DND-41 (cell line): ENCODE measurements at regions not wholly inside any gene's neighbourhood (a gene's known extent, or its start where the extent isn't known, plus 50 kb on each side); places are given as distances from the start of the nearest gene placed in this dataset.

Experiments used
- ATAC-seq: fragments of 200-7000 bp; cut with Tn5 transposase; 3 replicates; pipeline ENCODE4 v1.9.1; 2021; ENCODE audit warnings: low read depth; ENCODE audit not compliant: insufficient read depth
- DNase-seq: peaks from one replicate; pipeline ENCODE4 v3.0.0-alpha.2; 2020
- H2AFZ ChIP-seq: 2 replicates; pipeline ENCODE4 v1.6.0; 2012; ENCODE audit warnings: low read depth, low read length
- H3K27ac ChIP-seq: 2 replicates; pipeline ENCODE4 v1.5.1; 2012; ENCODE audit warnings: low read length, inconsistent platforms
- H3K27me3 ChIP-seq: fragments of 200-600 bp; sonication (generic); 2 replicates; pipeline ENCODE4 v1.6.0; 2012; ENCODE audit warnings: low read length, mild to moderate bottlenecking, inconsistent platforms; ENCODE audit not compliant: insufficient read depth, poor library complexity
- H3K36me3 ChIP-seq: 2 replicates; pipeline ENCODE4 v1.5.1; 2012; ENCODE audit warnings: low read length, inconsistent platforms; ENCODE audit not compliant: insufficient read depth
- H3K4me1 ChIP-seq: 2 replicates; pipeline ENCODE4 v1.5.1; 2012; ENCODE audit warnings: mild to moderate bottlenecking, low read length; ENCODE audit not compliant: insufficient read depth
- H3K4me2 ChIP-seq: 2 replicates; pipeline ENCODE4 v1.6.0; 2012; ENCODE audit warnings: mild to moderate bottlenecking, moderate library complexity, low read length, inconsistent platforms; ENCODE audit not compliant: insufficient read depth
- H3K4me3 ChIP-seq, 2 experiments: fragments of 200-600 bp in 1 of 2; shearing (Covaris generic) in 1 of 2; 2 replicates each; pipeline ENCODE4 v1.5.1; 2012 to 2016; ENCODE audit warnings: inconsistent platforms in 2 of 2, low read length in 2 of 2, mild to moderate bottlenecking in 2 of 2, low read depth in 1 of 2, moderate library complexity in 1 of 2
- H3K79me2 ChIP-seq: 2 replicates; pipeline ENCODE4 v1.6.0; 2012; ENCODE audit warnings: low read length, inconsistent platforms; ENCODE audit not compliant: insufficient read depth
- H3K9ac ChIP-seq: 2 replicates; pipeline ENCODE4 v1.6.0; 2012; ENCODE audit warnings: low read depth, mild to moderate bottlenecking, inconsistent platforms, low read length, moderate library complexity
- H3K9me3 ChIP-seq: 2 replicates; pipeline ENCODE4 v1.5.1; 2012; ENCODE audit warnings: low read length, moderate library complexity, mild to moderate bottlenecking, inconsistent platforms; ENCODE audit not compliant: insufficient read depth, severe bottlenecking
- H4K20me1 ChIP-seq: 2 replicates; pipeline ENCODE4 v1.6.0; 2012; ENCODE audit warnings: low read length; ENCODE audit not compliant: insufficient read depth
- EZH2 ChIP-seq: IDR thresholded peaks from 3 replicates; pipeline ENCODE4 v1.6.1; 2012; ENCODE audit warnings: borderline replicate concordance, low read depth, mild to moderate bottlenecking, moderate library complexity, low read length, inconsistent platforms; ENCODE audit not compliant: severe bottlenecking
- TF ChIP-seq, protein P1 (sequence below): IDR thresholded peaks from 2 replicates; pipeline ENCODE4 v1.5.1; 2012; ENCODE audit warnings: borderline replicate concordance, low read length, moderate library complexity, mild to moderate bottlenecking; ENCODE audit not compliant: poor library complexity, severe bottlenecking; ENCODE audit errors: extremely low read depth

DNA sequence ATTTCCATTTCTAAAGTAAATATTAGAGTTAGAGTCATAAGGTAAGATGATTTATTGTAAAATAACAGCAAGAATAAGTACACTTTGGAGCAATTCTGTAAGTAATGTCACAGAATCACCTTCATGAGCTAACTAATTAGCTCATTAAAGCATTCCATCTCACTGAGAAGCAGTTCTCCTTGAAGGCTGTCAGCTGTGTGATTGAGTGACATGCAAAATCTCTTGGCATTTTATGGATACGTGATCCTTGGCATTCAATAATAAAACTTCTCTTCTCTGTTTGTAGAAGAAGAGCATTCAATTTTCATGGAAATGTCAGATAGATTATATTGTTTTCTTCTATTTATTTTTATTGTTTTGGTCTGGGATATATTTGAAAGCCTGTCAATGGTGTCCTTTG lies 1389.3 kb downstream of the GATA3 start:
- DNase-seq (no peak), ATAC-seq (no peak)
- no peaks in the 10 kb centered on the region for H4K20me1 ChIP-seq
- H3K4me3 ChIP-seq: no peak overlapping the region
- no peaks in the 10 kb centered on the region for H3K9me3 ChIP-seq
- H3K27ac ChIP-seq: no peak overlapping the region
- no peaks in the 10 kb centered on the region for H3K36me3 ChIP-seq
- H2AFZ ChIP-seq: no peak overlapping the region
- TF ChIP-seq, protein P1, sequence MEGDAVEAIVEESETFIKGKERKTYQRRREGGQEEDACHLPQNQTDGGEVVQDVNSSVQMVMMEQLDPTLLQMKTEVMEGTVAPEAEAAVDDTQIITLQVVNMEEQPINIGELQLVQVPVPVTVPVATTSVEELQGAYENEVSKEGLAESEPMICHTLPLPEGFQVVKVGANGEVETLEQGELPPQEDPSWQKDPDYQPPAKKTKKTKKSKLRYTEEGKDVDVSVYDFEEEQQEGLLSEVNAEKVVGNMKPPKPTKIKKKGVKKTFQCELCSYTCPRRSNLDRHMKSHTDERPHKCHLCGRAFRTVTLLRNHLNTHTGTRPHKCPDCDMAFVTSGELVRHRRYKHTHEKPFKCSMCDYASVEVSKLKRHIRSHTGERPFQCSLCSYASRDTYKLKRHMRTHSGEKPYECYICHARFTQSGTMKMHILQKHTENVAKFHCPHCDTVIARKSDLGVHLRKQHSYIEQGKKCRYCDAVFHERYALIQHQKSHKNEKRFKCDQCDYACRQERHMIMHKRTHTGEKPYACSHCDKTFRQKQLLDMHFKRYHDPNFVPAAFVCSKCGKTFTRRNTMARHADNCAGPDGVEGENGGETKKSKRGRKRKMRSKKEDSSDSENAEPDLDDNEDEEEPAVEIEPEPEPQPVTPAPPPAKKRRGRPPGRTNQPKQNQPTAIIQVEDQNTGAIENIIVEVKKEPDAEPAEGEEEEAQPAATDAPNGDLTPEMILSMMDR: no peak
- no peak for TF ChIP-seq EZH2
- no peak overlapping the region for H3K4me2 ChIP-seq
- no peaks in the 10 kb centered on the region for H3K79me2 ChIP-seq
- no peaks in the 10 kb centered on the region for H3K4me1 ChIP-seq
- H3K9ac ChIP-seq: no peak overlapping the region
- no peaks in the 10 kb centered on the region for H3K27me3 ChIP-seq

GRCh38 chr10:9449530-9449929 lies 1395.0 kb downstream of the GATA3 start:
- DNase-seq: no peak
- H3K9me3 ChIP-seq: no peaks in the 10 kb centered on the region
- no peaks in the 10 kb centered on the region for H3K27me3 ChIP-seq
- no peaks in the 10 kb centered on the region for H3K4me1 ChIP-seq
- H3K27ac ChIP-seq: no peak overlapping the region
- no peaks in the 10 kb centered on the region for H4K20me1 ChIP-seq
- H3K36me3 ChIP-seq: no peaks in the 10 kb centered on the region
- H3K9ac ChIP-seq: no peak overlapping the region
- no peak overlapping the region for H3K4me2 ChIP-seq
- no peak overlapping the region for H2AFZ ChIP-seq
- no peak for TF ChIP-seq EZH2
- TF ChIP-seq, protein P1: no peak
- H3K4me3 ChIP-seq: no peak overlapping the region
- H3K79me2 ChIP-seq: no peaks in the 10 kb centered on the region
- no peak for ATAC-seq

DNA sequence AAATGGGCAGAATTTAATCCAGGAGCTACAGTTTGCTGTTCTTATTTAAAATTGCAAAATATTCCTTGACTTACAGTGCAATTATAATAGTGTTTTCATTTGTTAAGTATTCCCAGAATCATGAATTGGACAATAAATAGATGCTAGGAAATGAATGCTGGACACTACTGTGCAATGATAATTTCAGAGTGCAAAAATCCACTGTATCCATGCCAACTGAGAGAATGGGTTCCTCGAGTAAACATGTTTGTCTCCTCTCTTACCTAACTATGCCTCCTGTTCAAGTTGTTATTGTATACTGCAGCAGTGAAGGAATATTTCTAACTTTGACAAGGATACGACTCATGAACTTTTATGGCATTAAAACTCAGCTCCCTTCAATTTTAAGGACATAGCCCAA lies 1396.3 kb downstream of the GATA3 start:
- DNase-seq (no peak), ATAC-seq (no peak)
- Histone ChIP-seq H3K79me2 (no peaks in the 10 kb centered on the region), H3K9ac (no peak overlapping the region), H2AFZ (no peak overlapping the region), H3K9me3 (no peaks in the 10 kb centered on the region), H4K20me1 (no peaks in the 10 kb centered on the region), H3K27me3 (no peaks in the 10 kb centered on the region), H3K27ac (no peak overlapping the region), H3K4me2 (no peak overlapping the region), H3K4me1 (no peaks in the 10 kb centered on the region), H3K36me3 (no peaks in the 10 kb centered on the region), H3K4me3 (no peak overlapping the region)
- TF ChIP-seq, protein P1: no peak
- TF ChIP-seq EZH2: no peak

DNA sequence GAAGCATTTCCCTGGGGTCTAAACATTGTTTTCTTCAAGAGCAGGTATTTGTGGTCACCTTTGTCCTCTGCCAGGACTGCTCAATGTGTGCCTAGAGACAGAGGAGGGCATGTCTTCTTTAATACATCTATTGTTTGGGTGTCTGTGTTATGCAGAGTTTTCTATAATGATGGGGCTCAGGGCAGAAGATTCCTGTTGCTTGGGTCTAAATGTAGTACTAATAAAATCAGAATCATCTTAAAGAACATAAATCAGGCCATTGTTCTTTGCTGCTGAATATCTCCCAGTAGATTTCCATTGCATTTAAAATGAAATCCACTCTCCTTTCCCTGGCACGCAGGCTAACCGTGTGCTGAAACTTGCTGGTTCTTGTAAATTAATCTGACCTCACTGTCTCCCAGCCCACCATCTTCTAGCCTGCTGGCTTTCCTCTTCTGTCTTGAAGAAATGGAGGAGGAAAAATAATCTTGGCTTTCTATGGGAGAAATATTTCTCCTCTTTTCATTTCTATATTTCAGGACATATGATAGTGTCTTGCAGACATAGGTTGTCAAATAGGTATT lies 1396.8 kb downstream of the GATA3 start:
- no peak for DNase-seq
- no peaks in the 10 kb centered on the region for H3K4me1 ChIP-seq
- no peaks in the 10 kb centered on the region for H4K20me1 ChIP-seq
- no peak overlapping the region for H2AFZ ChIP-seq
- no peak overlapping the region for H3K4me2 ChIP-seq
- no peaks in the 10 kb centered on the region for H3K36me3 ChIP-seq
- H3K9me3 ChIP-seq: no peaks in the 10 kb centered on the region
- H3K79me2 ChIP-seq: no peaks in the 10 kb centered on the region
- ATAC-seq: no peak
- H3K27me3 ChIP-seq: no peaks in the 10 kb centered on the region
- no peak overlapping the region for H3K27ac ChIP-seq
- no peak overlapping the region for H3K9ac ChIP-seq
- no peak overlapping the region for H3K4me3 ChIP-seq
- TF ChIP-seq, protein P1: no peak
- no peak for TF ChIP-seq EZH2
